ACHN (cell line): ENCODE measurements at regions not wholly inside any gene's neighbourhood (a gene's known extent, or its start where the extent isn't known, plus 50 kb on each side); places are given as distances from the start of the nearest gene placed in this dataset.
"Not testable (repeated sequence)": the region's sequence is repeated elsewhere in the genome, so short reads cannot be mapped to it uniquely, and the experiment has no call there.

Experiments
- DNase-seq: peaks from one replicate; pipeline ENCODE4 v3.0.0-alpha.2; 2015
- in situ Hi-C: cut with HindIII; loops from 2 replicates; pipeline ENCODE4 v1.10.0; 2017; ENCODE audit warnings: low sequenced_read_pairs, low pct_ligation_motif_present, low pct_unique_long_range_greater_than_20kb

- no peak for DNase-seq
Observed at GRCh38 chr6:94733066-94733465, 844.3 kb upstream of the MANEA start.

GRCh38 chr6:94727710-94728109 is 849.6 kb upstream of the MANEA start:
- DNase-seq: no peak
- in situ Hi-C loops: no loop called here

More at GRCh38 chr6:94733066-94733465, 844.3 kb upstream of the MANEA start:
- in situ Hi-C loops: no loop called here

GRCh38 chr6:94721459-94721858 is 855.9 kb upstream of the MANEA start:
- in situ Hi-C loops: no loop called here
- no peak for DNase-seq

- DNase-seq: no peak
- in situ Hi-C loops: no loop called here
Observed at GRCh38 chr6:94713446-94713845, 863.9 kb upstream of the MANEA start.

- in situ Hi-C loops: no loop called here
- DNase-seq: no peak
Observed at GRCh38 chr6:94698773-94699172, 878.6 kb upstream of the MANEA start.

- DNase-seq, in situ Hi-C loops: not testable (repeated sequence)
Observed at GRCh38 chr6:94687255-94687654, 890.1 kb upstream of the MANEA start.

GRCh38 chr6:94683409-94683808 is 893.9 kb upstream of the MANEA start:
- in situ Hi-C loops: no loop called here
- no peak for DNase-seq

GRCh38 chr6:94680669-94681212 is 896.6 kb upstream of the MANEA start:
- no peak for DNase-seq
- in situ Hi-C loops: no loop called here

- DNase-seq: no peak
- in situ Hi-C loops: no loop called here
Observed at GRCh38 chr6:94673251-94673650, 904.1 kb upstream of the MANEA start.

GRCh38 chr6:94670017-94670416 is 907.3 kb upstream of the MANEA start:
- DNase-seq: no peak
- in situ Hi-C loops: no loop called here

- in situ Hi-C loops: no loop called here
- no peak for DNase-seq
Observed at GRCh38 chr6:94668876-94669275, 908.5 kb upstream of the MANEA start.

GRCh38 chr6:94658929-94659328 is 918.4 kb upstream of the MANEA start:
- no peak for DNase-seq
- in situ Hi-C loops: no loop called here

GRCh38 chr6:94651239-94651638 is 926.1 kb upstream of the MANEA start:
- in situ Hi-C loops: no loop called here
- no peak for DNase-seq

GRCh38 chr6:94645191-94645590 is 932.1 kb upstream of the MANEA start:
- in situ Hi-C loops: no loop called here
- DNase-seq: no peak

- in situ Hi-C loops: no loop called here
Observed at GRCh38 chr6:94639564-94639963, 937.8 kb upstream of the MANEA start.

GRCh38 chr6:94636780-94637385 is 940.5 kb upstream of the MANEA start:
- peak; percentile 41 for DNase-seq
- in situ Hi-C loops: no loop called here

More at GRCh38 chr6:94639564-94639963, 937.8 kb upstream of the MANEA start:
- no peak for DNase-seq

GRCh38 chr6:94623586-94623985 is 953.7 kb upstream of the MANEA start:
- DNase-seq: no peak
- in situ Hi-C loops: no loop called here

GRCh38 chr6:94622783-94623182 is 954.6 kb upstream of the MANEA start:
- in situ Hi-C loops: no loop called here
- no peak for DNase-seq

- in situ Hi-C loops: no loop called here
- DNase-seq: no peak
Observed at GRCh38 chr6:94600636-94601035, 976.7 kb upstream of the MANEA start.

GRCh38 chr6:94597487-94597886 is 979.8 kb upstream of the MANEA start:
- in situ Hi-C loops: no loop called here
- no peak for DNase-seq

GRCh38 chr6:94590416-94590815 is 986.9 kb upstream of the MANEA start:
- in situ Hi-C loops: no loop called here

More at GRCh38 chr6:94590416-94590815, 986.9 kb upstream of the MANEA start:
- DNase-seq: no peak
